D341Med (cell line): ENCODE measurements at regions not wholly inside any gene's neighbourhood (a gene's known extent, or its start where the extent isn't known, plus 50 kb on each side); places are given as distances from the start of the nearest gene placed in this dataset.

ENCODE experiments used
- DNase-seq: peaks from one replicate; pipeline ENCODE4 v3.0.0; 2012; ENCODE audit warnings: low spot score

DNA sequence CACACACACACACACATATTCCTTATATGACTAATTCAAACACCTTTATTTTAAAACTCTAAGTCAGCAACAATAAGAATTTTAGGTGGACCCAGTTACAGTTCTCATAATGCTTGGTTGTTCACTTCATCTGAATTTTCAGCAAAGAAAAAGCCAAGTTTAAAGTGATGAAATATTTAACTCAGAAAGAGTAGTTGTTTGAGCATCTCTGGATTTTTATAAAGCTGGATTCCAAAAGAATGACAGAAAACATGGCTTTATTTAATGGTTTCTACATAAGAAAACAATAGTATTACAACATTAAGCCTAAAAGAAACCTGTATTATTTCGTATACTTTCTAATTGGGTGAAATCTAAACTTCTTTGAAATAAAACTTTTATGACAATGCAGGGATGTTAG lies 54.2 kb upstream of the ADAMTS5 start:
- no peak for DNase-seq

DNA sequence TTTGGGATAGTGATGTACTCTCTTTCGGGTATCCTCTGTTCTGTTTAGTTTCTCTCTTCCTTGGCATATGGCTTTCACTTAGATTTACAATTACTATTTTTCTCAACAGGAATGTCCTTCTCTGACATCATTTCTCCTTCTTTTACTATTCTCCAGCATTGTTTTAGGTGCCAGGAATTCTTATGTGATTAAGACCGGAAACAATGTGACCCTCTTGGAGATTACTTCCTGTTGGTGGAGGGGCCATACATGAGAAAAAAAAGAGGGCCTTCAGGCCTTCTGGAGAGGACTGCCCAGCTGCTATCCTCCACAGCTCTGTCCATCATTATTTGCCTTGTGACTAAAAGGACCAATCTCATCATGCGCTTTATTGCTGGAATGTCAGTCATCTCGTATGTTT lies 50.4 kb upstream of the ADAMTS5 start:
- DNase-seq: no peak
